ENCODE measurements at regions not wholly inside any gene's neighbourhood (a gene's known extent, or its start where the extent isn't known, plus 50 kb on each side); places are given as distances from the start of the nearest gene placed in this dataset.
"Not testable (repeated sequence)": the region's sequence is repeated elsewhere in the genome, so short reads cannot be mapped to it uniquely, and the experiment has no call there.

- no peak for DNase-seq
These were observed 114.2 kb downstream of the DHRS2 start for GRCh38 chr14:23750357-23750756.

- no peak for DNase-seq
These were observed 115.5 kb downstream of the DHRS2 start for GRCh38 chr14:23751616-23752015.

GRCh38 chr14:23763394-23763793, 127.2 kb downstream of the DHRS2 start:
- no peak for DNase-seq

GRCh38 chr14:23766737-23767401, 130.7 kb downstream of the DHRS2 start:
- DNase-seq = no peak

GRCh38 chr14:23769221-23769728, 133.1 kb downstream of the DHRS2 start:
- not testable (repeated sequence) for DNase-seq

GRCh38 chr14:23773981-23774380, 137.8 kb downstream of the DHRS2 start:
- DNase-seq = no peak

GRCh38 chr14:23776296-23776695, 140.1 kb downstream of the DHRS2 start:
- no peak for DNase-seq

- no peak for DNase-seq
These were observed 149.0 kb downstream of the DHRS2 start for GRCh38 chr14:23785208-23785607.

- no peak for DNase-seq
These were observed 151.3 kb downstream of the DHRS2 start for GRCh38 chr14:23787436-23787835.

GRCh38 chr14:23789696-23790095, 153.5 kb downstream of the DHRS2 start:
- DNase-seq = no peak

GRCh38 chr14:23793532-23793931, 157.4 kb downstream of the DHRS2 start:
- no peak for DNase-seq

- DNase-seq = no peak
These were observed 152.8 kb upstream of the DHRS4 start for GRCh38 chr14:23800811-23801210.

- no peak for DNase-seq
These were observed 151.8 kb upstream of the DHRS4 start for GRCh38 chr14:23801766-23802165.

GRCh38 chr14:23804817-23805216, 148.8 kb upstream of the DHRS4 start:
- DNase-seq = no peak

GRCh38 chr14:23805761-23806160, 147.8 kb upstream of the DHRS4 start:
- no peak for DNase-seq

GRCh38 chr14:23814527-23815256, 138.9 kb upstream of the DHRS4 start:
- no peak for DNase-seq

- DNase-seq = no peak
These were observed 137.2 kb upstream of the DHRS4 start for GRCh38 chr14:23816371-23816770.

- no peak for DNase-seq
These were observed 136.3 kb upstream of the DHRS4 start for GRCh38 chr14:23817164-23817767.

GRCh38 chr14:23827100-23827892, 126.3 kb upstream of the DHRS4 start:
- peak in 1 of 58 donors; percentile 6 for DNase-seq

- no peak for DNase-seq
These were observed 125.6 kb upstream of the DHRS4 start for GRCh38 chr14:23828001-23828400.

GRCh38 chr14:23828616-23829015, 125.0 kb upstream of the DHRS4 start:
- DNase-seq = no peak

Measured in anterior cingulate cortex (tissue), 58 donors.